GM20000 (cell line): ENCODE measurements at regions not wholly inside any gene's neighbourhood (a gene's known extent, or its start where the extent isn't known, plus 50 kb on each side); places are given as distances from the start of the nearest gene placed in this dataset.

Source experiments
- DNase-seq: peaks from one replicate; pipeline ENCODE4 v3.0.0; 2012; ENCODE audit warnings: low spot score
- CTCF ChIP-seq: IDR thresholded peaks from 2 replicates; pipeline ENCODE4 v1.5.1; 2012; ENCODE audit warnings: mild to moderate bottlenecking, control low read depth; ENCODE audit errors: extremely low read depth, missing control alignments

- TF ChIP-seq CTCF = no peak
- DNase-seq = no peak
These were observed 1256.4 kb downstream of the FAM181B start for GRCh38 chr11:81477277-81477676.

- DNase-seq = no peak
- TF ChIP-seq CTCF = no peak
These were observed 1257.3 kb downstream of the FAM181B start for GRCh38 chr11:81476345-81476744.

GRCh38 chr11:81472646-81473045, 1261.0 kb downstream of the FAM181B start:
- TF ChIP-seq CTCF = no peak
- DNase-seq = no peak

- DNase-seq = no peak
- TF ChIP-seq CTCF = no peak
These were observed 1263.2 kb downstream of the FAM181B start for GRCh38 chr11:81470446-81470845.

GRCh38 chr11:81459766-81460306, 1273.8 kb downstream of the FAM181B start:
- no peak for DNase-seq
- no peak for TF ChIP-seq CTCF

GRCh38 chr11:81449588-81450156, 1284.0 kb downstream of the FAM181B start:
- TF ChIP-seq CTCF = no peak
- DNase-seq = no peak

GRCh38 chr11:81444297-81444696, 1289.4 kb downstream of the FAM181B start:
- no peak for TF ChIP-seq CTCF
- DNase-seq = no peak
